Activated gamma-delta T cell treated with Interleukin-2 at 50 U/mL for 16 hours (primary cell): ENCODE measurements at regions not wholly inside any gene's neighbourhood (a gene's known extent, or its start where the extent isn't known, plus 50 kb on each side); places are given as distances from the start of the nearest gene placed in this dataset.
"Not testable (repeated sequence)": the region's sequence is repeated elsewhere in the genome, so short reads cannot be mapped to it uniquely, and the experiment has no call there.

Experiments used
- DNase-seq: peaks from one replicate; pipeline ENCODE4 v3.0.0-alpha.2; 2020

GRCh38 chr1:143905214-143906179 lies 66.3 kb downstream of the FAM72C start:
- DNase-seq = peak; percentile 4

- not testable (repeated sequence) for DNase-seq
These were observed 67.2 kb downstream of the FAM72C start for GRCh38 chr1:143904622-143904979.

GRCh38 chr1:143903899-143904621 lies 67.7 kb downstream of the FAM72C start:
- not testable (repeated sequence) for DNase-seq

GRCh38 chr1:143896377-143896776 lies 75.4 kb downstream of the FAM72C start:
- DNase-seq = not testable (repeated sequence)

GRCh38 chr1:143884932-143885574 lies 86.7 kb downstream of the FAM72C start:
- DNase-seq = peak; percentile 61

- peak; percentile 33 for DNase-seq
These were observed 87.3 kb downstream of the FAM72C start for GRCh38 chr1:143884532-143884931.

- DNase-seq = not testable (repeated sequence)
These were observed 91.8 kb downstream of the FAM72C start for GRCh38 chr1:143879757-143880536.

GRCh38 chr1:143875947-143876346 lies 95.8 kb downstream of the FAM72C start:
- not testable (repeated sequence) for DNase-seq

GRCh38 chr1:143874625-143875024 lies 97.2 kb downstream of the FAM72C start:
- not testable (repeated sequence) for DNase-seq

GRCh38 chr1:143873650-143874049 lies 98.1 kb downstream of the FAM72C start:
- DNase-seq = not testable (repeated sequence)

- not testable (repeated sequence) for DNase-seq
These were observed 101.4 kb downstream of the FAM72C start for GRCh38 chr1:143870388-143870787.

- not testable (repeated sequence) for DNase-seq
These were observed 104.1 kb downstream of the FAM72C start for GRCh38 chr1:143867590-143868220.

- DNase-seq = not testable (repeated sequence)
These were observed 107.8 kb downstream of the FAM72C start for GRCh38 chr1:143863901-143864520.

GRCh38 chr1:143862722-143863121 lies 109.1 kb downstream of the FAM72C start:
- not testable (repeated sequence) for DNase-seq

- not testable (repeated sequence) for DNase-seq
These were observed 110.5 kb downstream of the FAM72C start for GRCh38 chr1:143861306-143861705.

GRCh38 chr1:143855867-143856266 lies 115.9 kb downstream of the FAM72C start:
- DNase-seq = not testable (repeated sequence)

- DNase-seq = not testable (repeated sequence)
These were observed 117.7 kb downstream of the FAM72C start for GRCh38 chr1:143854069-143854468.

GRCh38 chr1:143850637-143851036 lies 121.1 kb downstream of the FAM72C start:
- not testable (repeated sequence) for DNase-seq

- not testable (repeated sequence) for DNase-seq
These were observed 122.9 kb downstream of the FAM72C start for GRCh38 chr1:143848859-143849258.

- not testable (repeated sequence) for DNase-seq
These were observed 126.6 kb downstream of the FAM72C start for GRCh38 chr1:143845193-143845592.

- DNase-seq = not testable (repeated sequence)
These were observed 129.7 kb downstream of the FAM72C start for GRCh38 chr1:143842058-143842457.
